22Rv1 (cell line): ENCODE measurements at regions not wholly inside any gene's neighbourhood (a gene's known extent, or its start where the extent isn't known, plus 50 kb on each side); places are given as distances from the start of the nearest gene placed in this dataset.

Experiments
- H3K27ac ChIP-seq: fragments of 450-650 bp; 2 replicates; pipeline ENCODE4 v1.5.1; 2017
- ZFX ChIP-seq: fragments of 450-650 bp; IDR thresholded peaks from 2 replicates; pipeline ENCODE4 v1.6.1; 2017; ENCODE audit warnings: antibody characterized with exemption, borderline replicate concordance
- TF ChIP-seq, protein P1 (sequence below): fragments of 450-650 bp; IDR thresholded peaks from 2 replicates; pipeline ENCODE4 v1.5.1; 2017; ENCODE audit warnings: mild to moderate bottlenecking

DNA sequence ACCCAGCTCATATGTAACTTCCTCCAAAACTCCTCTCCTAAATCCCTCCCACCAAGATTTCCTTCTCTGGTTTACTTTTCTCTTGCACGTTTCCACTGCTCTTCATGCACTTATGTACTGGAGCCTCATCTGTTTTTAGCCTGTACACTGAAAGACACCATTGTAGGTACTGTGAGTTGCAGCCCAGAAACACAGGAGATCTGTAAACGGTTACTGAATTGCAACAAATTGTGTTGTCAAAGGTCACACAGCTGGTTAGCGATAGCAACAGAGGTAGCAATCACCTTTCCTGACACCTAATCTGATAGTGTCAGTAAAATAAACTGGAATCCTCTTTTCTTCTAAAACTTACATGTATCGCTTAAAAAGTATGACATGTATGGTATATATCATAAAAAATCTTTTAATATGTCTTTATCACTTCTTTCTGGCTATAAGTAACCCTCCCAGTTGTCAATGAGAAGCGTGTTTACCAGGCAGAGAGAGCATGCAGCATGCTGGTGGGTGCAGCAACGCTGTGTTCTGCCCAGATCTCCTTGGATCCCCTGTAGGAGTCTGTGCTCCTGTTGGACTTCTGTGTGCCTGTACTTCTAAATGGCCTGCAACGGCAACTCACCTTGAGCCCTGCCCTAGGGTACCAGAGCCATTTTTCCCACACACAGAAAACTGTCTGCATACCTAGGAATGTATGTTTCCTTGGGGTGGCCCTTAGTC lies 121.5 kb upstream of the CPM start:
- no peak for TF ChIP-seq ZFX
- TF ChIP-seq, protein P1, sequence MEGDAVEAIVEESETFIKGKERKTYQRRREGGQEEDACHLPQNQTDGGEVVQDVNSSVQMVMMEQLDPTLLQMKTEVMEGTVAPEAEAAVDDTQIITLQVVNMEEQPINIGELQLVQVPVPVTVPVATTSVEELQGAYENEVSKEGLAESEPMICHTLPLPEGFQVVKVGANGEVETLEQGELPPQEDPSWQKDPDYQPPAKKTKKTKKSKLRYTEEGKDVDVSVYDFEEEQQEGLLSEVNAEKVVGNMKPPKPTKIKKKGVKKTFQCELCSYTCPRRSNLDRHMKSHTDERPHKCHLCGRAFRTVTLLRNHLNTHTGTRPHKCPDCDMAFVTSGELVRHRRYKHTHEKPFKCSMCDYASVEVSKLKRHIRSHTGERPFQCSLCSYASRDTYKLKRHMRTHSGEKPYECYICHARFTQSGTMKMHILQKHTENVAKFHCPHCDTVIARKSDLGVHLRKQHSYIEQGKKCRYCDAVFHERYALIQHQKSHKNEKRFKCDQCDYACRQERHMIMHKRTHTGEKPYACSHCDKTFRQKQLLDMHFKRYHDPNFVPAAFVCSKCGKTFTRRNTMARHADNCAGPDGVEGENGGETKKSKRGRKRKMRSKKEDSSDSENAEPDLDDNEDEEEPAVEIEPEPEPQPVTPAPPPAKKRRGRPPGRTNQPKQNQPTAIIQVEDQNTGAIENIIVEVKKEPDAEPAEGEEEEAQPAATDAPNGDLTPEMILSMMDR = no peak
- H3K27ac ChIP-seq = no peak overlapping the region

DNA sequence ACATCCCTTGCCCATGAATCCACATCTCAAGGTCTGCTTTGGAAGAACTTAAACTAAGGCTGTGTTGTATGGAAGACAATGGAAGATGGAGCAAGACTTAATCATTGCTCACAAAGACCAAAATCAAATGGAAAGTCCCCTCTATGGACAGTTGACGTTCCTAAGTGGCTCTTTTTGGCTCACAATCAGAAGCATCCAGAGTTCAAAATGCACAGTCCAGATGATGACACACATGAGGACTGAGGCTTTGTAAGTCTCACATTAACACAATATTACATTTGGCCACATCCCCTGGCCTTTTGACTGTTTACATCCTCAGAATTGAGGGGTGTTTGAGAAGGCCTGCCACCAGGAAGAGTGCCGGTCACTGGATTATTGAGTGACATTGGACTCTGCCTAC lies 122.3 kb upstream of the CPM start:
- H3K27ac ChIP-seq = no peak overlapping the region
- TF ChIP-seq, protein P1 = no peak
- TF ChIP-seq ZFX = no peak

DNA sequence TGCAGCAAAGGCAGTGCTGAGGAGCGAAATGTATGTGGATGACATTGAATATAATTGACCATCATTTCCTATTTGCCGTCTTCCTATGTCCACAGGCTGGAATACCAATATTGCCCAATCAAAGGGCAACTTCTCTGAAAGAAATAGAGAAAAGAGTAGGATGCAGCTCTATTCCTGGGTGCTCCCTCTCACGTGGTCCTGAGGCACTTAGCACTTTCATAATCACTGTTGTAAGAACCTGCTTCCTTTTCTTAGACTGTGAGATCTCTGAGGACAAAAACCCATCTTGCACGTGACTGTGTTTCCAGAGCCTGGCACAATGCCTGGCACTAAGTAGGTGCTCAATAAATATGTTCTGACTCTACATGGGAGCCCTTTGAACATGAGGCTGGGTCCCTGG lies 122.7 kb upstream of the CPM start:
- TF ChIP-seq, protein P1 = no peak
- TF ChIP-seq ZFX = no peak
- no peak overlapping the region for H3K27ac ChIP-seq

DNA sequence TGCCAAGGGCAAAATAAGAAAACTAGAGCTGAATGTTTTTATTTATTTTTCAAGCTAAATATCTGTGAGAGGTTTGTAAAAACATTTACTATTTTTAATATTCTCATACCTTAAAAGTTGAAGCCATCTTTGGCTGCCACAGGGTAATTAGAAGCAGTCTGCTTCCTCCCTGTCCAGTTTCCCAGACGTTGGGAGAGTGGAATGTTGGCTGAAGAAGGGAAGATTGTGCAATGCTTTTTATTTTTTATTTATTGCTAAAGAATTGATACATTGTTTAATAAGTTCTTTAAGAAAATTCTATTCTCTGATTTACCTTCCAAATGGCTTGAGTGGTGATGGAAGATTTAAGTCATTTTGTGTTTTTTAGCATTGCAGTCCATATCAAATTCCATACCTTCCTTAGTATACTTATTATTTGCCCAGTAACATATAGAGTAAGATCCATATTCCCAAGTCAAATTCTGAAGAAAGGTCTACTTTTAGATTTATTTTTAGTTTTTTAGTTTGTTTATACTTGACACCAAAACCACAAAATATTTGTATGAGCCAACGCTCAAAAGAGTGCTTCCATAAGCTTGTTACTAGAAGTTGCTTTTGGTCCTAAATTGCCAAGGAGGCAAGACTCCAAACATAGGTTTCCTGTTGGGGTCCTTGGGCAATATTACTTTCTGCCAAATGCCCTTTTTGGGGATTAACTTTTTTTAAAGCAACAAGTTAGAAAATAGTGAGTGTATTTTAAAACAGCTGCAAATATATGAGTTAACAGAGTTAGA lies 124.0 kb upstream of the CPM start:
- H3K27ac ChIP-seq = no peak overlapping the region

DNA sequence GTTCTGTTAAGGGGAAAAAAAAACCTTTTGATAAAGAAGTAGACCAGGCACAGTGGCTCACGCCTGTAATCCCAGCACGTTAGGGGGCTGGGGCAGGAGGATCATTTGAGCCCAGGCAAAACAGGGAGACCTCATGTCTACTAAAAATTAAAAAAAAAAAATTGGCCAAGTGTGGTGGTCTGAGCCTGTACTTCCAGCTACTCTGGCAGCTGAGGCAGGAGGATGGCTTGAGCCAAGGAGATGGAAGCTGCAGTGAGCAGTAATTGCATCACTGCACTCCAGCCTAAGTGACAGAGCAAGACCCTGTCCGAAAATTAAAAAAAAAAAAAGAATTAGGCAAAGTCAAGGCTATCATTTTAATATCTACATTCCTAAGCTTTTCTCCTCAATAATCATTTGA lies 124.8 kb upstream of the CPM start:
- no peak overlapping the region for H3K27ac ChIP-seq
- TF ChIP-seq, protein P1 = no peak
- no peak for TF ChIP-seq ZFX

More for the DNA sequence above, 124.0 kb upstream of the CPM start:
- TF ChIP-seq, protein P1 = no peak
- TF ChIP-seq ZFX = no peak

DNA sequence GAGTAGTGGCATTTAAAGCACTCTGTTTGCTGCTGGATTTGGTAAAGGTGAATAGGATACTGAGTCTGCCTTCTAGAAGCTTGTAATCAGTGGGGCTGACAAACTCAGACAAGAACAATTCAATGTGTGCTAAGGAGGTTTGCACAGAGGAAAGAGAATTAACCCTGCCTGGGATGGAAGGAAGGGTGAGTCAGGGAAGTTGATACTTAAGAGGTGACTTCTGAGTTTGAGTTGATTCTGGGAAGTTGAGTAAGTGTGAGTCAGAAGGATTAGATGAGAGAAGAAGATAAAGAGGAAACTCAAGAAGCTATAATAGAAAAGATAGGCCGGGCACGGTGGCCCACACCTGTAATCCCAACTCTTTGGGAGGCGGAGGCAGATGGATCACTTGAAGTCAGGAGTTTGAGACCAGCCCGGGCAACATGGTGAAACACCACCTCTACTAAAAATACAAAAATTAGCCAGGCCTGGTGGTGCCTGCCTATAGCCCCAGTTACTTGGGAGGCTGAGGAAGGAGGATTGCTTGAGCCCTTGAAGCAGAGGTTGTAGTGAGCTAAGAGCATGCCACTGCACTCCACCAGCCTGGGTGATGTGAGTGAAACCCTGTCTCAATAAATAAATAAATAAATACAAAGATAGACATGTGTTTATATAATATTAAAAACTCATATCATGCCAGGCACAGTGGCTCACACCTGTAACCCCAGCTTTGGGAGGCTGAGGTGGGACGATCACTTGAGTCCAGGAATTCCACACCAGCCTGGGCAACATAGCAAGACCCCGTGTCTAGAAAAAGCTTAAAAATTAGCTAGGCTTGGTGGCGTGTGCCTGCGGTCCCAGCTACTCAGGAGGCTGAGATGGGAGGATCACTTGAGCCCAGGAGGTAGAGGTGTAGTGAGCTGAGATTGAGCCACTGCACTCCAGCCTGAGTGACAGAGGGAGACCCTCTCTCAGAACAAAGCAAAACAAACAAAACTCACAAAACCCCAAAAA lies 126.8 kb upstream of the CPM start:
- no peak for TF ChIP-seq ZFX
- TF ChIP-seq, protein P1 = no peak
- H3K27ac ChIP-seq = no peak overlapping the region
